NCI-H446 (cell line): ENCODE measurements at regions not wholly inside any gene's neighbourhood (a gene's known extent, or its start where the extent isn't known, plus 50 kb on each side); places are given as distances from the start of the nearest gene placed in this dataset.
"Not testable (repeated sequence)": the region's sequence is repeated elsewhere in the genome, so short reads cannot be mapped to it uniquely, and the experiment has no call there.

Experiments used
- DNase-seq, 2 experiments: peaks; one replicate each; lab custom pipeline; 2025; lab: John Stamatoyannopoulos, UW

GRCh38 chr1:213324859-213325258 lies 273.8 kb downstream of the RPS6KC1 start:
- no peak for DNase-seq

DNA sequence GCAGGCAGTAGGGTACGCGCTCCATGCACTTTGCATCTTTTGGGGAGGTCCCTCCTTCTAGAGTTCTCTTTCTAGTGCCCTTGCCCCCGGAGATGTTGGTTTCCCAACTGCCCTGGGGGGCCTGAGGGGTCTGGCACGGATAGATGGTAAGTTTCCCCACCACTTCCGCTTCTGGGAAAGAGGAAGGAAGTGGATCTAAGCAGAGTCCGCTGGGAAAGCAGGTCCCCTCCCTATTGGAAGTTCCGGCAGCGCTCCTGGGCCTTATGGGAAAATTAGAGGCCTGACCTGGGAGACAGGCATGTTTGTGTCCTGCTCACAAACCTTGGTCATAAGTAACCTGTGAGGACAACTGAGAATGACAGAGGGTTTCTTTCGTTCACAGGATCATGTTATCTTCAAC lies 274.4 kb downstream of the RPS6KC1 start:
- no peak for DNase-seq

DNA sequence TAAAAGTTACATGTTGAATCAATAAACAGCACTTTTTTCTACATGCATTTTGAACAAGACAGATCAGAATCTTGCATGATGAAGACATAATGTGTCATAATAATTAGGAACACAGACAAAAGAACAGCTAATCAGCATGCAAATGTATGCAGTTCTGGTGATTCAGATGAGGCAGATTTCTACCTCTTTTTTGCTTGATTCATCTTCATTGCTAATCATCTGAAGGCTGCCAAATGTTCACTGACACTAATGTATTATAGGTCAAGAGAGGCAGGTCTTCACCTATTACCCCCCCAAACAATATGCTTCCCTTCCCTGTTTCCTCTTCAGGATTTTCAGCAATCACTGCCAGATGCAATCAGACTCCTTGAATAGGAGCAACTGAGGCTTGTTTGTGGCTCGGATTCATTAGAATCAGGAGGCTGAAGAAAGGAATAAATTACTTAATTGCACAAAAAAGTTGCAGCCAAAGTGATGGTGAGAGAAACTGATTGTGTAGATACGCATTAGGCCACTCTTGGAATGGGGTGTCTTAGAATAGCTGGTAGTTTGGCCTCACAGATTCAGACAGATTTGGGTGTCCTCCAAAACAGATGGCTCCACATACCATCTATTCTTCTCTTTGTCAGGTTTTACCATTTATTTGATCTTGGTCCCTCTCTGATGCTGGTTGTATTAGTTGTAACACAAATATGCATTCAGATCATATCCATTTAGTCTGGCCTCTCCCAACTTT lies 275.4 kb downstream of the RPS6KC1 start:
- peak in 1 of 2 experiments; percentile 59 for DNase-seq

GRCh38 chr1:213327017-213327667 lies 276.1 kb downstream of the RPS6KC1 start:
- peak in 1 of 2 experiments; percentile 40 for DNase-seq

DNA sequence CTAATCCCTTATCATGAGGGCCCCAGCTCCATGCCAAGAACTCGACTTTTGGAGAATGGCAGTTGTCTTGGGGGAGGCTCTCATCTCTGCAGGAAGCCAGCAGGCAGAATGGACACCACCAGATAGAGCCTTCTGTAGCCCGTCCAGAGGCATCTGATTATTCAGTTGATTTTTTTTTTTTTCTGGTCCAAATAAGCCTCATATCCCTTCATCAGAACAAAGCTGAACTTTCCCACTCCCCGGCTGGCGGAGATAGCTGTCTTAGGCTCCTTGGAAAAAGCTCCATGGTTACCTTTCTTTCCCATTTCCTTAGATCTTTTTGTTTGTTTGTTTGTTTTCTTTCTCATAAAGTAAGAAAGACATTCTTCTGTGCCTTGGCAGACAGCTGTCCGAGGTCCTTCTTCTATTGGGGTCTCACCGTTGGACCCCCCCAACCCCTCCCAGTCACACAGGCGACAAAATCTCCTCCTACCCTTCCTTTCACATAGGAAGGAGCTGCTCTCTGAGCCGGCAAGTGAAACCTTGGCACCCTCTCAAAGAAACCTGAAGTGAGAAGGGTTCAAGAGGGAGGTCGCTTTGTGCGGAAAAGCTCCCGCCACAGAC lies 278.5 kb downstream of the RPS6KC1 start:
- no peak for DNase-seq

- no peak for DNase-seq
Measured at GRCh38 chr1:213330281-213330680, 279.2 kb downstream of the RPS6KC1 start.

DNA sequence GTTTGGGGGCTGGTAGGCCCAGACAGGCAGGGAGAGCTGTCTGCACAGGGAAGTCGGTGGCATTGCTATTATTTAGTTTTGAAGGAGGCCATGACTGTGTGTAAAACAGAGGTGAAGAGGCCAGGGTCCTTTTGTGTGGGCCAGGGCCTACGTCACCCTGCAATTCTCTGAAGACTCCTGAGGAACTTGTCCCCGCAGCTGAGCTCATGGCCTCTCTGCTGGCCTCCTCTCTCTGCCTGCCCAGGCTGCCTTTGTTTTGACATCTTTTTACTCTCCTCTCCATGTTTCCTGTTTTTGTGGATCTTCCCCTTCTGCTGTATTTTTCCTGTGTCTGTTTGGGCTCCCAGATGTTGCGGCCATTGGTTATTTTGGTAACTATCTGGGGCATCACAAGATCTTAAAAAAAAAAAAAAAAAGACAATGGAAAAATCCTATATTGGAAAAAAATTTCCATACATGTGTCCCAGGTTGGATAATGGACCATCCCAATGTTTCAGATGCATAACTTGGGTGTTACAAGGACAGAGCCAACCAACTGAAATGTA lies 280.7 kb downstream of the RPS6KC1 start:
- DNase-seq = no peak

- no peak for DNase-seq
Measured at GRCh38 chr1:213332491-213332890, 281.4 kb downstream of the RPS6KC1 start.

DNA sequence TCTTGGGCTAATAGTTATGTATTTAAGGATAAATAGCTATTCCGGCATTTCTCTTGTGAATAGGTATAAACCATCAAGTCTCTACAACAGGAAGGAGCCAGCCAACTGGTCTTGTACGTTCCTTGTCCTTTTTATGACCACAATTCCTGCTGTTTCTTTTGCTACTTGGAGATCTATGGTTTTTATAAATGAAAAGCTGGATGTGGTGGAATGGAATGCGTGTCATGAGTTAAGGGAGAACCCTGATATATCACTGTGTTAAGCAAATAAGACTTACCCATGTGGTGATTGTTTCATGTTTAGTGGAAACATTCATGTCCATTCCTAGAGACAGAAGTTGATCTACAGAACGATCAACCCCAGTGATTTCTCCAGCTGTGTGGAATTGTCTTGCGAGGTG lies 282.1 kb downstream of the RPS6KC1 start:
- DNase-seq = no peak

GRCh38 chr1:213335084-213335483 lies 284.0 kb downstream of the RPS6KC1 start:
- DNase-seq = no peak

DNA sequence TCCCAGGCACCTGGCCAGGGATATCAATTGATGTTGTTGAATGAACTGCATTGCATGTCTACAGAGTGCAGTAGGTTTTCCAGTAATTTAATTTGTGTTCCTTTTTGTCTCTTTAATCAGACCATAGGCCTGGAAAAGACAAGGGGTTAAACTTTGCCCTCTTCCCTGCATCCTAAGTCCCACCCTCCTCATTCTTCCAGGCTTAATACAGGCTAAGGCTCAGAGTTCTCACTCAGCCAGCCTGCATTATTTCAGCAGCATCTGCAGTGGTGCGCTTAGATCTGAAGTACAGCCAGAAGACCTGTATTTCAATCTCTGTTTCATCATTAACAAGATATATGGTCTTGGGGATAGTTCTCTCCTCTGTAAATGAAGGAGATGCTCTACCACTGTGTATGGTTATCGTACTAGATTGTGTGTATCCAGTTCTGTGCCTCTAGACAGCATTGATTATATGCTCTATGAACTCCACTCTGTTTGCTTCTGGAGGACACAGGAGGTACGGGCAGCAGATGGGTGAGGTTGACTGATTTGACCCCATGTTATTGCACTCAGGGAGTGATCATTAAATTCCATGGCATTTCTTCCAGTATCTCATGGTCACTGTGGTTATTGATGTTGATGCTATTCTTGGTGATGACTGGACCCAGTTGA lies 286.1 kb downstream of the RPS6KC1 start:
- DNase-seq = no peak

DNA sequence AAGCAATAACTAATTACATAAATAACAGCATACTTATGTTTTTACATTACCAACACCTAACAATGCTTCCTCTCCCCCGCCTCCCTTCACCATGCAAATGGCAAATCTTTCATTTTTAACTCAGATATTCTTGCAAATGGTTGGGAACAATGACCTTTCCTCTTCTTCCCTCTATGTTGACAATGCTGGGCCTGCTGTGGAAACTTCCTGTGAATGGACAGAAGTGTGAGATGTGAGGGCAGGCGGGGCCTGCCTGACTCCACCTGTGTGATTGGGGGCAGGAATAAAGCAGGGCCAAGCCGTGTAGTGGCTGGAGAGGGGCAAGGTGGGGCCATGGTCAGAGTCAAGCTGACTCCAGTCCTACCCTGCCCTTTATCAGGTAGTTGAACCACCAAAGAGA lies 289.6 kb downstream of the RPS6KC1 start:
- no peak for DNase-seq

DNA sequence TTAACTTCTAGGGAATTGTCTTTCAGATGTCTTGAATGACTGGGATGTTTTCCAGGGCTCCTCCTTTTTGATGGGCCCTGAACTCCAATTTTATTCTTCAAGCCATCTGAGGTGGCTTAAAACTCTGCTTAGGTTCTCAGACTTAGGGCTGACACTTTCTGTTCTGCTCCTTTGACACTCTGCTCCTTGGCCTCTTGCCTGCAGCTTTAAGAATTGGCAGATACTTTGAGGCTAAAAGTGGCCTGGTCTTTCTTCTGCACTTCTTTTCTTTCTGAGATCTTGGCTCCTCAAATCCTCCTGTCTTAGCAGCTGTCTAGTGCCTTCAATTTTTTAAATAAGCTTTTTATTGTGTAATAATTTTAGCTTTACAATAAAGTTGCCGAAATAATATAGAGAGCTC lies 294.6 kb downstream of the RPS6KC1 start:
- DNase-seq = no peak

DNA sequence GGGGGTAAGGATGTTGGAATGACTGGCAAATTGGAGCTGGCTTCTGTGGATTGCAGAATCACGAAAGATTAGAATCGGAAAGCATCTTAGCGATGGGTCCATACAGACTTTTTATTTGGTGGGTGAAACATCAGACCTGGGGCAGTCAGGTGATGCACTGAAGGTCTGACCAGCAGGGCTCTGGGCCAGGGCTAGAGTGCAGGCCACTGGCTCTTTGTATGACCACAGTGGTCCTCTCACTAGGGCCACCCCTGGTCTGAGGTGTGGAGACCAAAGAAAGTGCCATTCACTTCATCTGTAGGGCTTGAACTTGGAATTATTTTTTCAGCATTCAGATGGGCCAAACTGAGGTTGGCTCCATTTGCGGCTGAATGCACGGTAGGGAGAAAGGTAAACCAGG lies 306.4 kb downstream of the RPS6KC1 start:
- DNase-seq = no peak

- DNase-seq = not testable (repeated sequence)
Measured at GRCh38 chr1:213358368-213358767, 307.3 kb downstream of the RPS6KC1 start.

DNA sequence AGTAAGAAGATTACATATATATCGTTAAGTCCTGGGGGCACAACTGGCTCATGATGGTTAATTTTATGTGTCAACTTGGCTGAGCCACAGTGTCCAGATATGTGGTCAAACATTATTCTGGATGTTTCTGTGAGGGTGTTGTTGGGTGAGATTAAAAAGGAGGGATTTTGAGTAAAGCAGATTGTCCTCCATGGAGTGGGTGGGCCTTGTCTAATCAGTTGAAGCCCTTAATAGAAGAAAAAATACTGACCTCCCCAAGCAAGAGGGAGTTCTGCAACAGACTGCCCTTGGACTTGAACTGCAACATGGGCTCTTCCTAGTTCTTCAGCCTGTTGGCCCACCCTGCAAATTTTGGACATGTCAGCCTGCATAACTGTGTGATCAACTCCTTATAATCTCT lies 311.6 kb downstream of the RPS6KC1 start:
- no peak for DNase-seq

GRCh38 chr1:213366141-213366831 lies 315.2 kb downstream of the RPS6KC1 start:
- DNase-seq = no peak

DNA sequence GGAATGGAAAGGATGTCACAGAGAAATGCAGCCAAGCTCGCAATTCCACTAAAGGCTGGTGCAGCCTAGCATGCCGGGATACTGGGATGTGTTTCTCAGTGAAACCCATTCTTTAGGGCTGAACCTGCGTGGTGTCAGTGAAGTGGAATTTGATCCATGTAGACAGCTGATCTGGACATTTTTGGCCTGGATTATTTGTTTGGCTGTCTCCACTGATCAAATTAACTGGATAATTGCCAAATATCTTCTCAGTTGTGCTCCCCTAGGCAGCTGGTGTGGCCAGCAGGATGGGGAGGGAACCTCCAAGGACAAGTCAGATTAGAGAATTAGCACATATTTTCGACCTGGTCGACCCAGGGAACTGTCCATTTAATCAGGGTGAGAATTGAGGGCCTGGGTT lies 318.4 kb downstream of the RPS6KC1 start:
- DNase-seq = peak in 1 of 2 experiments; percentile 67

GRCh38 chr1:213370523-213370922 lies 319.5 kb downstream of the RPS6KC1 start:
- DNase-seq = no peak

GRCh38 chr1:213371525-213371846 lies 320.4 kb downstream of the RPS6KC1 start:
- DNase-seq = no peak

GRCh38 chr1:213371847-213372619 lies 321.0 kb downstream of the RPS6KC1 start:
- DNase-seq = no peak
